HAP-1 (cell line): ENCODE measurements at regions not wholly inside any gene's neighbourhood (a gene's known extent, or its start where the extent isn't known, plus 50 kb on each side); places are given as distances from the start of the nearest gene placed in this dataset.
A peak's percentile ranks its signal among the peaks of the same experiment; 100 is the strongest.

Experiments
- DNase-seq, 2 experiments: peaks; one replicate each; pipeline ENCODE4 v3.0.0-alpha.2; 2016 to 2020; ENCODE audit warnings: low spot score in 2 of 2
- H3K27me3 ChIP-seq: fragments of 250-450 bp; sonication (Bioruptor Pico); 2 replicates; pipeline ENCODE4 v1.5.1; 2020; ENCODE audit warnings: low read depth, mild to moderate bottlenecking, moderate library complexity
- H3K36me3 ChIP-seq: fragments of 250-450 bp; sonication (Bioruptor Pico); replicated peaks from 2 replicates; pipeline ENCODE4 v1.5.1; 2020; ENCODE audit warnings: mild to moderate bottlenecking
- H3K4me1 ChIP-seq: fragments of 250-450 bp; sonication (Bioruptor Pico); 2 replicates; pipeline ENCODE4 v1.5.1; 2020; ENCODE audit warnings: mild to moderate bottlenecking
- H3K4me3 ChIP-seq: fragments of 250-450 bp; sonication (Bioruptor Pico); 2 replicates; pipeline ENCODE4 v1.5.1; 2020; ENCODE audit warnings: mild to moderate bottlenecking, moderate library complexity
- H3K9me3 ChIP-seq: fragments of 250-450 bp; sonication (Bioruptor Pico); 2 replicates; pipeline ENCODE4 v1.5.1; 2020; ENCODE audit warnings: mild to moderate bottlenecking, moderate library complexity
- in situ Hi-C: fragments of 300-500 bp; cut with MboI; formaldehyde crosslinking; loops from 3 replicates; pipeline ENCODE4 v1.14.3; 2020; ENCODE audit warnings: low sequenced_read_pairs, inconsistent platforms, mixed read lengths

- Histone ChIP-seq H3K27me3 (no peaks in the 10 kb centered on the region), H3K36me3 (no peaks in the 10 kb centered on the region), H3K4me1 (no peaks in the 10 kb centered on the region), H3K4me3 (no peak overlapping the region), H3K9me3 (no peaks in the 10 kb centered on the region)
- no peak for DNase-seq
- in situ Hi-C loops, result no loop called here
These were observed 665.5 kb downstream of the BCKDHB start for GRCh38 chr6:80771941-80772340.

GRCh38 chr6:80769106-80769505 lies 662.6 kb downstream of the BCKDHB start:
- no peak for DNase-seq
- no peaks in the 10 kb centered on the region for H3K4me1 ChIP-seq
- no peak overlapping the region for H3K4me3 ChIP-seq
- H3K27me3 ChIP-seq, result no peaks in the 10 kb centered on the region
- in situ Hi-C loops, result no loop called here
- no peaks in the 10 kb centered on the region for H3K36me3 ChIP-seq
- no peaks in the 10 kb centered on the region for H3K9me3 ChIP-seq

- Histone ChIP-seq H3K27me3 (no peaks in the 10 kb centered on the region), H3K4me1 (no peaks in the 10 kb centered on the region), H3K4me3 (no peak overlapping the region), H3K36me3 (no peaks in the 10 kb centered on the region), H3K9me3 (no peaks in the 10 kb centered on the region)
- in situ Hi-C loops, result no loop called here
- no peak for DNase-seq
These were observed 661.3 kb downstream of the BCKDHB start for GRCh38 chr6:80767808-80768207.

- Histone ChIP-seq H3K9me3 (no peaks in the 10 kb centered on the region), H3K4me3 (no peak overlapping the region), H3K36me3 (no peaks in the 10 kb centered on the region), H3K27me3 (no peaks in the 10 kb centered on the region), H3K4me1 (no peaks in the 10 kb centered on the region)
- in situ Hi-C loops, result no loop called here
- DNase-seq, result no peak
These were observed 637.7 kb downstream of the BCKDHB start for GRCh38 chr6:80744213-80744612.

GRCh38 chr6:80742481-80742880 lies 636.0 kb downstream of the BCKDHB start:
- peak; percentile 9 to 23 for DNase-seq
- H3K4me1 ChIP-seq, result no peaks in the 10 kb centered on the region
- in situ Hi-C loops, result no loop called here

GRCh38 chr6:80733641-80734040 lies 627.2 kb downstream of the BCKDHB start:
- in situ Hi-C loops, result no loop called here
- Histone ChIP-seq H3K4me3 (no peak overlapping the region), H3K27me3 (no peaks in the 10 kb centered on the region), H3K36me3 (no peaks in the 10 kb centered on the region), H3K9me3 (no peaks in the 10 kb centered on the region), H3K4me1 (no peaks in the 10 kb centered on the region)
- DNase-seq, result no peak

More at GRCh38 chr6:80742481-80742880, 636.0 kb downstream of the BCKDHB start:
- H3K4me3 ChIP-seq, result no peak overlapping the region
- H3K27me3 ChIP-seq, result no peaks in the 10 kb centered on the region
- H3K9me3 ChIP-seq, result no peaks in the 10 kb centered on the region
- H3K36me3 ChIP-seq, result no peaks in the 10 kb centered on the region

- in situ Hi-C loops, result no loop called here
- no peaks in the 10 kb centered on the region for H3K27me3 ChIP-seq
- H3K4me3 ChIP-seq, result no peak overlapping the region
- DNase-seq, result no peak
- H3K4me1 ChIP-seq, result no peaks in the 10 kb centered on the region
- H3K9me3 ChIP-seq, result no peaks in the 10 kb centered on the region
- H3K36me3 ChIP-seq, result no peaks in the 10 kb centered on the region
These were observed 622.4 kb downstream of the BCKDHB start for GRCh38 chr6:80728830-80729229.

GRCh38 chr6:80728101-80728750 lies 621.8 kb downstream of the BCKDHB start:
- no peaks in the 10 kb centered on the region for H3K9me3 ChIP-seq
- H3K27me3 ChIP-seq, result no peaks in the 10 kb centered on the region
- no peak overlapping the region for H3K4me3 ChIP-seq
- DNase-seq, result no peak
- H3K36me3 ChIP-seq, result no peaks in the 10 kb centered on the region
- H3K4me1 ChIP-seq, result no peaks in the 10 kb centered on the region
- in situ Hi-C loops, result no loop called here

GRCh38 chr6:80725156-80725930 lies 618.9 kb downstream of the BCKDHB start:
- Histone ChIP-seq H3K36me3 (no peaks in the 10 kb centered on the region), H3K4me1 (no peaks in the 10 kb centered on the region), H3K27me3 (no peaks in the 10 kb centered on the region), H3K4me3 (no peak overlapping the region), H3K9me3 (no peaks in the 10 kb centered on the region)
- in situ Hi-C loops, result no loop called here
- DNase-seq, result no peak

GRCh38 chr6:80720824-80721223 lies 614.4 kb downstream of the BCKDHB start:
- H3K36me3 ChIP-seq, result no peaks in the 10 kb centered on the region
- H3K4me1 ChIP-seq, result no peaks in the 10 kb centered on the region
- H3K9me3 ChIP-seq, result no peaks in the 10 kb centered on the region
- H3K27me3 ChIP-seq, result no peaks in the 10 kb centered on the region
- DNase-seq, result no peak
- no peak overlapping the region for H3K4me3 ChIP-seq
- in situ Hi-C loops, result no loop called here

- Histone ChIP-seq H3K4me3 (no peak overlapping the region), H3K4me1 (no peaks in the 10 kb centered on the region), H3K27me3 (no peaks in the 10 kb centered on the region), H3K9me3 (no peaks in the 10 kb centered on the region), H3K36me3 (no peaks in the 10 kb centered on the region)
- DNase-seq, result no peak
- in situ Hi-C loops, result no loop called here
These were observed 608.0 kb downstream of the BCKDHB start for GRCh38 chr6:80714513-80714912.

- H3K4me3 ChIP-seq, result no peak overlapping the region
- no peaks in the 10 kb centered on the region for H3K4me1 ChIP-seq
- in situ Hi-C loops, result no loop called here
- H3K9me3 ChIP-seq, result no peaks in the 10 kb centered on the region
- no peaks in the 10 kb centered on the region for H3K36me3 ChIP-seq
- no peak for DNase-seq
- no peaks in the 10 kb centered on the region for H3K27me3 ChIP-seq
These were observed 592.0 kb downstream of the BCKDHB start for GRCh38 chr6:80698459-80698858.

- Histone ChIP-seq H3K4me1 (no peaks in the 10 kb centered on the region), H3K36me3 (no peaks in the 10 kb centered on the region), H3K9me3 (no peaks in the 10 kb centered on the region), H3K27me3 (no peaks in the 10 kb centered on the region), H3K4me3 (no peak overlapping the region)
- in situ Hi-C loops, result no loop called here
- DNase-seq, result no peak
These were observed 589.8 kb downstream of the BCKDHB start for GRCh38 chr6:80696268-80696667.

- no peaks in the 10 kb centered on the region for H3K36me3 ChIP-seq
- in situ Hi-C loops, result no loop called here
- H3K27me3 ChIP-seq, result no peaks in the 10 kb centered on the region
- DNase-seq, result no peak
- no peak overlapping the region for H3K4me3 ChIP-seq
- no peaks in the 10 kb centered on the region for H3K9me3 ChIP-seq
- no peaks in the 10 kb centered on the region for H3K4me1 ChIP-seq
These were observed 584.2 kb downstream of the BCKDHB start for GRCh38 chr6:80690551-80691131.
